H1 (cell line): ENCODE measurements at regions not wholly inside any gene's neighbourhood (a gene's known extent, or its start where the extent isn't known, plus 50 kb on each side); places are given as distances from the start of the nearest gene placed in this dataset.

Source experiments
- CTCF ChIA-PET: fragments of 300-600 bp; sonication (Branson Sonifier 250); formaldehyde crosslinking; loops from one replicate; lab custom pipeline; 2021; ENCODE audit not compliant: partially characterized antibody; lab: Charles Lee
- POLR2A ChIA-PET: fragments of 300-600 bp; sonication (Branson Sonifier 250); formaldehyde crosslinking; loops from one replicate; lab custom pipeline; 2021; ENCODE audit warnings: inconsistent platforms; ENCODE audit not compliant: partially characterized antibody; lab: Charles Lee
- DNase-seq, 2 experiments: peaks; one replicate each; pipeline versions ENCODE4 v3.0.0 to v3.0.0-alpha.2; 2010 to 2022; ENCODE audit warnings: low spot score in 2 of 2, low read depth in 1 of 2, mixed read lengths in 1 of 2
- FAIRE-seq: peaks from 2 replicates; lab custom pipeline; 2011; peaks lifted over from hg19 to GRCh38; lab: Jason Lieb, UNC
- H2AFZ ChIP-seq: 2 replicates; pipeline ENCODE4 v1.8.1; 2012; ENCODE audit warnings: low read length, inconsistent platforms
- H2AK5ac ChIP-seq: 2 replicates; pipeline ENCODE4 v1.6.1; 2013; ENCODE audit warnings: low read depth, low read length
- H2BK120ac ChIP-seq: replicated peaks from 2 replicates; pipeline ENCODE3; 2013; ENCODE audit warnings: low read depth, low read length, inconsistent platforms
- H2BK12ac ChIP-seq: 2 replicates; pipeline ENCODE4 v1.6.1; 2013; ENCODE audit warnings: low read depth, low read length
- H2BK15ac ChIP-seq: 2 replicates; pipeline ENCODE4 v1.6.1; 2013; ENCODE audit warnings: low read length
- H2BK20ac ChIP-seq: 2 replicates; pipeline ENCODE4 v1.6.1; 2013; ENCODE audit warnings: low read length
- H2BK5ac ChIP-seq: 2 replicates; pipeline ENCODE4 v1.6.1; 2013; ENCODE audit warnings: low read depth, low read length
- H3K14ac ChIP-seq: 2 replicates; pipeline ENCODE4 v1.6.1; 2013; ENCODE audit warnings: inconsistent platforms; ENCODE audit not compliant: insufficient read length
- H3K18ac ChIP-seq: 2 replicates; pipeline ENCODE4 v1.6.1; 2013; ENCODE audit warnings: low read length; ENCODE audit errors: extremely low read depth
- H3K23ac ChIP-seq: 2 replicates; pipeline ENCODE4 v1.6.1; 2013; ENCODE audit warnings: inconsistent platforms; ENCODE audit not compliant: insufficient read length
- H3K23me2 ChIP-seq: 2 replicates; pipeline ENCODE4 v1.6.1; 2013; ENCODE audit warnings: low read depth, low read length
- H3K27ac ChIP-seq: 2 replicates; pipeline ENCODE4 v1.6.1; 2011; ENCODE audit warnings: low read depth, low read length, inconsistent platforms
- H3K27me3 ChIP-seq, 4 experiments: replicated peaks in 1 of 4; 1 replicate in 1 of 4; 2 replicates in 3 of 4; pipeline versions ENCODE4 v1.6.1 to v1.8.1; 2011 to 2013; ENCODE audit warnings: low read length in 3 of 4, mild to moderate bottlenecking in 3 of 4, inconsistent platforms in 2 of 4, mixed read lengths in 2 of 4, moderate library complexity in 1 of 4; ENCODE audit not compliant: control insufficient read depth in 3 of 4, insufficient read depth in 3 of 4; ENCODE audit errors: extremely low read depth in 1 of 4
- H3K36me3 ChIP-seq, 4 experiments: 2 replicates each; pipeline versions ENCODE4 v1.6.1 to v1.8.1; 2011 to 2013; ENCODE audit warnings: mild to moderate bottlenecking in 4 of 4, low read length in 3 of 4, moderate library complexity in 2 of 4, control low read depth in 1 of 4, inconsistent platforms in 1 of 4; ENCODE audit not compliant: insufficient read depth in 4 of 4, control insufficient read depth in 2 of 4
- H3K4ac ChIP-seq: replicated peaks from 2 replicates; pipeline ENCODE3; 2013; ENCODE audit warnings: low read length, low read depth, mixed read lengths, inconsistent platforms; ENCODE audit not compliant: insufficient read length
- H3K4me1 ChIP-seq, 4 experiments: replicated peaks in 1 of 4; 1 replicate in 1 of 4; 2 replicates in 3 of 4; pipeline versions ENCODE4 v1.6.1 to v1.8.1; 2011 to 2013; ENCODE audit warnings: low read length in 3 of 4, inconsistent platforms in 2 of 4, mixed read lengths in 1 of 4; ENCODE audit not compliant: insufficient read depth in 4 of 4, control insufficient read depth in 3 of 4
- H3K4me2 ChIP-seq, 2 experiments: 2 replicates each; pipeline versions ENCODE4 v1.6.1 to v1.8.1; 2011 to 2013; ENCODE audit warnings: low read depth in 2 of 2, low read length in 2 of 2, control low read depth in 1 of 2, inconsistent platforms in 1 of 2, mild to moderate bottlenecking in 1 of 2; ENCODE audit not compliant: insufficient read depth in 1 of 2
- H3K4me3 ChIP-seq, 4 experiments: fragments of 200-600, 300-600 bp in 1 of 4; sonication (generic), shearing (Covaris generic), sonication (Bioruptor Twin) in 1 of 4; 2 replicates each; pipeline versions ENCODE4 v1.5.1 to v1.8.1; 2011 to 2016; ENCODE audit warnings: low read length in 4 of 4, low read depth in 3 of 4, control low read depth in 2 of 4, inconsistent platforms in 2 of 4, mild to moderate bottlenecking in 2 of 4, mixed read lengths in 1 of 4, moderate library complexity in 1 of 4; ENCODE audit not compliant: insufficient read depth in 2 of 4; ENCODE audit errors: extremely low read depth in 1 of 4
- H3K56ac ChIP-seq: replicated peaks from 2 replicates; pipeline ENCODE3; 2013; ENCODE audit warnings: low read depth, mild to moderate bottlenecking, mixed read lengths, low read length, inconsistent platforms; ENCODE audit not compliant: insufficient read length
- H3K79me1 ChIP-seq: 2 replicates; pipeline ENCODE4 v1.6.1; 2013; ENCODE audit warnings: low read depth, low read length, control low read depth
- H3K79me2 ChIP-seq, 2 experiments: 2 replicates each; pipeline versions ENCODE4 v1.6.1 to v1.8.1; 2012 to 2013; ENCODE audit warnings: low read length in 2 of 2, mild to moderate bottlenecking in 2 of 2, inconsistent platforms in 1 of 2; ENCODE audit not compliant: insufficient read depth in 2 of 2, control insufficient read depth in 1 of 2
- H3K9ac ChIP-seq, 4 experiments: replicated peaks in 1 of 4; 1 replicate in 1 of 4; 2 replicates in 3 of 4; pipeline versions ENCODE4 v1.6.1 to v1.8.1; 2011 to 2013; ENCODE audit warnings: low read depth in 3 of 4, low read length in 3 of 4, control low read depth in 2 of 4, mild to moderate bottlenecking in 2 of 4, moderate library complexity in 2 of 4, inconsistent platforms in 1 of 4; ENCODE audit errors: extremely low read depth in 1 of 4
- H3K9me3 ChIP-seq, 2 experiments: 2 replicates each; pipeline versions ENCODE4 v1.6.1 to v1.8.1; 2012 to 2013; ENCODE audit warnings: mild to moderate bottlenecking in 2 of 2, moderate library complexity in 2 of 2, control low read depth in 1 of 2, inconsistent platforms in 1 of 2, low read depth in 1 of 2, low read length in 1 of 2, mixed read lengths in 1 of 2; ENCODE audit not compliant: insufficient read depth in 2 of 2
- H4K20me1 ChIP-seq, 2 experiments: replicated peaks in 1 of 2; 2 replicates each; pipeline versions ENCODE3 to v1.8.1; 2011 to 2013; ENCODE audit warnings: inconsistent platforms in 2 of 2, low read length in 2 of 2, mild to moderate bottlenecking in 1 of 2; ENCODE audit not compliant: insufficient read depth in 2 of 2, control insufficient read depth in 1 of 2
- H4K5ac ChIP-seq: 2 replicates; pipeline ENCODE4 v1.6.1; 2013; ENCODE audit warnings: low read length, low read depth, mixed read lengths, inconsistent platforms; ENCODE audit not compliant: insufficient read length
- H4K8ac ChIP-seq: 2 replicates; pipeline ENCODE4 v1.8.0; 2013; ENCODE audit warnings: mild to moderate bottlenecking, moderate library complexity, low read length, inconsistent platforms; ENCODE audit not compliant: insufficient read depth; ENCODE audit errors: extremely low read depth
- H4K91ac ChIP-seq: replicated peaks from 2 replicates; pipeline ENCODE3; 2013; ENCODE audit warnings: low read length, mixed read lengths, inconsistent platforms; ENCODE audit not compliant: insufficient read length
- CTBP2 ChIP-seq: IDR thresholded peaks from 2 replicates; pipeline ENCODE4 v1.7.0; 2011; ENCODE audit warnings: borderline replicate concordance, mild to moderate bottlenecking, moderate library complexity, mixed read lengths, low read length; ENCODE audit not compliant: insufficient read depth, insufficient read length
- JUN ChIP-seq: IDR thresholded peaks from 2 replicates; pipeline ENCODE4 v1.6.1; 2011; ENCODE audit warnings: low read depth, mild to moderate bottlenecking, improper control_type of control experiment, low read length
- TAF7 ChIP-seq: optimal IDR thresholded peaks from 2 replicates; pipeline ENCODE3; 2011; ENCODE audit warnings: low read depth, mild to moderate bottlenecking, inconsistent platforms, low read length, moderate library complexity, borderline replicate concordance
- WGBS, 2 experiments: shearing (Covaris generic) in 1 of 2; methylation state at CpG; one replicate each; pipeline versions ENCODE4 v1.1.6 to v1.1.7; 2013 to 2015; ENCODE audit warnings: low lambda C conversion rate in 2 of 2, mixed read lengths in 2 of 2, inconsistent platforms in 1 of 2, low coverage in 1 of 2, missing lambda C conversion rate in 1 of 2; ENCODE audit not compliant: insufficient replicate concordance in 2 of 2, insufficient coverage in 1 of 2, insufficient read length in 1 of 2; ENCODE audit errors: extremely low coverage in 1 of 2, missing lambda C conversion rate in 1 of 2; 5-methylcytosine and 5-hydroxymethylcytosine counted together

DNA sequence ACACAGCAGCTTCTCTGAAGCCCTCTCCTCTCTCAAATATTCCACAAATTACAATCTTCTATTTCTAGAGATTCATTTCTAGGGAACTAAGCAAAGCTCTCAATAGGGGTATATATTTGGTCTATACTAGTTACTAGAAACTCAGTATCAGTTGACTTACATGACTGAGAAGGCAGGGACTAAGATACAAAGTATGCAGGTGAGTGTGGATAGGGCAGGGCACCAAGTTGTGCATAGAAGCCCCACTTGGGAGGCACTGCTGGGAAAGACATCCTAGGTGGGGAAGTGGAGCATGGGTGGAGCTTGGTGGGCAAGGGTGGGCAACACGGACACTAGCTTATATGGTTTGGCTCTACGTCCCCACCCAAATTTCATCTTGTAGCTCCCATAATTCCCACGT lies 148.1 kb upstream of the RASA1 start:
- TF ChIP-seq JUN (no peak), CTBP2 (no peak), TAF7 (no peak)
- FAIRE-seq, result no peak
- POLR2A ChIA-PET, result no interaction called here

More for the DNA sequence above, 148.1 kb upstream of the RASA1 start:
- Histone ChIP-seq H2BK5ac (no peak overlapping the region), H2BK120ac (no peak overlapping the region), H3K23ac (no peak overlapping the region), H3K56ac (no peak overlapping the region), H2AK5ac (no peak overlapping the region), H4K8ac (no peak overlapping the region), H3K9me3 (no peaks in the 10 kb centered on the region), H2BK12ac (no peak overlapping the region), H2AFZ (no peak overlapping the region), H4K20me1 (no peaks in the 10 kb centered on the region), H3K27ac (no peak overlapping the region), H3K27me3 (no peaks in the 10 kb centered on the region), H4K5ac (no peak overlapping the region), H3K18ac (no peak overlapping the region), H3K14ac (no peak overlapping the region), H3K79me1 (no peaks in the 10 kb centered on the region), H3K4me2 (no peak overlapping the region), H3K9ac (no peak overlapping the region), H2BK15ac (no peak overlapping the region), H3K23me2 (peaks cover 2% of the 10 kb centered on the region; the same call in 1 of the 2 replicates), H3K4ac (no peak overlapping the region), H3K36me3 (no peaks in the 10 kb centered on the region), H3K4me1 (no peaks in the 10 kb centered on the region), H4K91ac (no peak overlapping the region), H3K4me3 (no peak overlapping the region), H3K79me2 (no peaks in the 10 kb centered on the region), H2BK20ac (no peak overlapping the region)
- WGBS, 2 experiments, result 92% methylated on average over 3 of the region's 3 CpGs; no CpG with 5 or more reads in 1 of the 2 experiments
- DNase-seq, result no peak
- CTCF ChIA-PET, result interaction anchor here (2.3 kb wide), 1 partner anchor 7 kb away, joined by 7 read pairs; no protein-coding TSS in a partner anchor
